HG03175 (cell line): ENCODE measurements at regions not wholly inside any gene's neighbourhood (a gene's known extent, or its start where the extent isn't known, plus 50 kb on each side); places are given as distances from the start of the nearest gene placed in this dataset.
"Not testable (repeated sequence)": the region's sequence is repeated elsewhere in the genome, so short reads cannot be mapped to it uniquely, and the experiment has no call there.

Source experiments
- ATAC-seq: cut with Tn5 transposase; IDR thresholded peaks from one replicate; pipeline ENCODE4 v1.9.1; 2021; ENCODE audit warnings: mild to moderate bottlenecking, moderate library complexity; ENCODE audit not compliant: unreplicated experiment

GRCh38 chr18:35826477-35826876 lies 146.0 kb upstream of the RMP24 start:
- no peak for ATAC-seq

DNA sequence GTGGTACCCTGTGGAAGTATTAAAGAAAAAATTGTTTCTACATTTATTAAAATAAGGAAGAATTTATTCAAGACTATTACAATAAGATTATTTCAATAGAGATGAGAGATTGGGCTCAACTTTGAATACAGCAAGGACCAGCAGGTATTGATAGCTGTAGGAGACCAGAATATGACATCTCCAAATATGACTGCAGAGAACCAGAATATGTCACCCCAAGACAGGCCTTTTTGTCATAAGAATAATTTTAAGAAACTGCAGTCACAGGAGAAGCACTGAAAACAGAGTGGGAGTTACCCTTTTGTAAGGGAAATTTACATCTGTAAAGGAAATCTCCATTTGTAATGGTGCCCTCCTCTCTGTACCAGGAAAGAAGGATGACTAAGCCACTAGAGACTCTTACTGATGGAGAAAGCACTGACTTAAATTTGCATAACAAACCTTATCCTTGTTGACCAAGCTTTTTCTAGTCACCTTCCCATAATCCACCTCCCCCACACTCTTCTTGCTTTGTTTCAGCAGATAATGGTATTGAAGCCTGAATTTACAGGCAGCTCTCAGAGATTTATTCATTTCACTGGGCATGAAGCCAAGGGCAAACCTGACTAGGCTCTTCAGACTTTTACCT lies 145.1 kb upstream of the RMP24 start:
- ATAC-seq = no peak

DNA sequence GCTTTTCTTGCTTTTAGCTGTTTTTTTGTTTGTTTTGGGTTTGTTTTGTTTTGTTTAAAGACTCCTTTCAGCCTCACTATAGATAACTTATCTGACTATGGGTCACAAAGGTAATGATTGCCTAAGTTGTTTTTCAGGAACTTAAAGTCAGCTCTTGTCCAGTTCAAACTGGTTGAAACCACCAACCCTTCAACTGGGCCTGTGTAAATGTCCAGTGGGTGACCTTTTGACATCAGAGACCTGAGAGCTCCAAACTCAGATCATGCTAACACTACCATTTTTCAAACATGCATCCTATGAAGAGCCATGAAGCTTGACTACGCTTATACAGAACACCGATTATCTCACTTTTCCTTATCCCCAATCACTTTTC lies 144.6 kb upstream of the RMP24 start:
- ATAC-seq = no peak

- no peak for ATAC-seq
Measured at GRCh38 chr18:35828591-35828990, 143.9 kb upstream of the RMP24 start.

- no peak for ATAC-seq
Measured at GRCh38 chr18:35835366-35835765, 137.1 kb upstream of the RMP24 start.

DNA sequence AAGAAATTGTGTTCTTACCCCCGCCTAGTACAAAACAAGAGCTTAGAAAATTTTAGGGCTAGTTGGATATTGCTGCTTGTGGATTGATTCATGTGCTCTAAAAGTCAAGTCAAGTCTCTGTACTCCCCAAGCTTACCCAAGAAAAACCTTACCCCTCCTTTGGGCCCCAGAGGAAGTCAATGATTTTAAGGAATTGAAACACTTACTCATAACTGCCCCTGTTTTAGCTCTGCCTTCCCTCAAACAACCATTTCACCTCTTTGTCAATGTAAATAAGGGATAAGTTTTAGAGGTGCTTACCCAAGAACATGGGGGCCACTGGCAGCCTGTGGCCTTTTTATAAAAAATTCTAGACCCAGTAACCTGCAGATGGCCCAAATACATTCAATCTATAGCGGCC lies 136.6 kb upstream of the RMP24 start:
- ATAC-seq = peak; percentile 90

DNA sequence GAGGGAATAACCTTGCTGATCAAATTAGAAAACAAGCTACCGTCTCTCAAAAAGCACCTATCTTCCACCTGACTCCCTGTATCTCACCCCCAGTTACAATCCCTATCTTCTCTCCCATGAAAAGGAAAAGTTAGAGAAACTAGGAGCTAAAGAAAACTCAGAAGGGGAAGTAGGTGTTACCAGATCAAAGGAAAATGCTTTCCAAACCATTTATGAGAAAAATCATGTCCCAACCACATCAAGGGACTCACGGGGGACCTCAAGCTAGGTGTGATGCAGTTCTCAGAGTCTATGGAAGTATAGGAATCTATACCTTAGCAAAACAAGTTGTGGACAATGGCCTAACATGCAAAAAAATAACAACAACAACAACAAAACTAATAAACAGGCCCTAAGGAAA lies 135.5 kb upstream of the RMP24 start:
- no peak for ATAC-seq

DNA sequence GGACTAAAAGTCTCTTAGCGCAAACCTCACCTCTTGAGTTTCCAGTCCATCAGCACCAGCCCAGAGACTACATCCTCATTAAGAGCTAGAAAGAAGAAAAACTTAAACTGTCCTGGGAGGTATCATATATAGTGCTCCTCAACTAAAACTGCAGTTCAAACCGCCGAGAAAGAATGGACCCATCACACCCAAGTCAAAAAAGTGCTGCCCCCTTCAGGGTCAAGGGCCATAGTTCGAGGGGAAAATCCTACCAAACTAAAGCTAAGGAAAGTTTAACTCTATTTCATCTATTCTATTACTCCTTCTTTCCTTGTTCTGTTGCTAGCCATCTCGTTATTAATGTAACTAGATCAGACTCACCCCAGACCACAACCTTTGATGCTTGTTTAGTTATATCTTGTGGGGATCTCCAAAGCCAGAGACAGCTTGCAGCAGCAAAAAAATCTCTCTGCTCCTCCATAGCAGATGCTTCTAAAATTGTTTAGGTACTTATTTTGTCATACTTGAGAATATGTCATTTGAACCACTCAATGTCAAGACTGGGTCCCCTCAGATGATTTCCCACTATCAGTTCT lies 134.5 kb upstream of the RMP24 start:
- no peak for ATAC-seq

GRCh38 chr18:35841283-35841682 lies 131.2 kb upstream of the RMP24 start:
- ATAC-seq = no peak

DNA sequence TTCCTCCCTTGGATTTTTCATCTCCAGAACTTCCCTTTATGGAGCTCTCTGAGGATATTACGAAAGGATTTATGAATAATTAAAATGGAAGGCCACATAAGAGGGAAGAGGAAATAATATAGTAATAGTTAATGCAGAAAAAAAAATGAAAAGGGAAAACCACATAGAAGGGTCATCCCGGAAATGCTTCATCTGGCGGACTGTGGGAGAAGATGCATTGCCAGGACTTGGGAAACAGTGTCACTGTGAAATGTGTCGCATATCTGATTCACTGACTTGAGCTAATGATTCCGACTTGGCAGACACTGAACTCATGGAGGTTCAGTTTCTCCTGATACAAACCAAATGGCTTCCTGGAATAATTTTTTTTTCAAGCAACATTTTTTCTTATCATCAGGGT lies 129.9 kb upstream of the RMP24 start:
- ATAC-seq = no peak

- ATAC-seq = not testable (repeated sequence)
Measured at GRCh38 chr18:35848321-35848720, 124.2 kb upstream of the RMP24 start.

- not testable (repeated sequence) for ATAC-seq
Measured at GRCh38 chr18:35849241-35849640, 123.2 kb upstream of the RMP24 start.

GRCh38 chr18:35851286-35851970 lies 121.1 kb upstream of the RMP24 start:
- no peak for ATAC-seq

DNA sequence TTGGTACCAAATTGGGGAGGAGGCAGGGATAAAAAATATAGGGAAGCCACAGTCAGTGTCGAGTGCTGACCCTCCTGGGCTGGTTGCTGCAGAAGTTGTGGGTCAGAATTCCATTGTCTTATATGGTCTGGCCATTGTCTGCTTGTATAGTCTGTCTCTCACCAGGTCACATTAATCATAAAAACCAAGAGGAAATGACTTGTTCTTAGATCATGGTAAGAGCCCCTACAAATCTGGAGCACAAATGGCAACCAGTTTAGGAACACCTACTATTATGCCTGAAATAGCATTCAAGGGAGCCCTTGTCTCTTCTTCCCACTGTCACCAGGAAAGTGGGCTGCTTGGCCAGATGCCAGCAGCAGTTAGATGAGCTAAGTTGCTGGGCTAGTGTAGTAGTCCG lies 119.7 kb upstream of the RMP24 start:
- ATAC-seq = no peak

- ATAC-seq = no peak
Measured at GRCh38 chr18:35854095-35854494, 118.4 kb upstream of the RMP24 start.

GRCh38 chr18:35856178-35856577 lies 116.3 kb upstream of the RMP24 start:
- no peak for ATAC-seq

DNA sequence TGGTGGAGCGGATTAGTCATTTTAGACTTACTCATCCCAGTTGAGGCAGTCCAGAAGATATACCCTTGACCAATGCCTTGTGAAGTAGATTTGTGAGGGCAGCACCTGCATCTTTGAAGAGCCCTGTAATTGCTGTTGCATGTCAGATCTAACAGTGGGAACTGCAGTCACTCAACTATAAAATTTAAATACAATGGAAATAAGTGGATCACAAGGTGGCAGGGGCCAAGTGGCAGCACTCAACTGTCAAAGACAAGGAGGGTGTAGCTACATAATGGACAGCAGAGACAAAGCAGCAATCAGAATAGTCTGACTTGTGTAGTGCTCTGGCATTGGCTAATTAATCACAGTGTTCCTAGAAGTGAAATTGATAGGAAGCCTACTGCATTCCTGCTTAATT lies 115.8 kb upstream of the RMP24 start:
- not testable (repeated sequence) for ATAC-seq

DNA sequence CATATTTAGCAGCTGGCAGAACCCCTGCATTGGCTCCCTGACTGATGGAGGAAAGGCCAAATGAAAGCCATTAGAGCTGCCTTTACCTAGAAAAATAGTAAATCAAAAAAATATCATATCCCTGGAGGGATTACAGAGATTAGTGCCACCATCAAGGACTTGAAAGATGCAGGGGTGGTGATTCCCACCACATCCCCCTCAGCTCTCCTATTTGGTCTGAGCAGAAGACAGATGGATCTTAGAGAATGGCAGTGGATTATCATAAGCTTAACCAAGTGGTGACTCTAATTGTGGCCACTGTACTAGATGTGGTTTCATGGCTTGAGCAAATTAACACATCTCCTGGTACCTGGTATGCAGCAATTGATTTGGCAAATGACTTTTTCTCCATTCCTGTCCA lies 114.9 kb upstream of the RMP24 start:
- ATAC-seq = not testable (repeated sequence)

DNA sequence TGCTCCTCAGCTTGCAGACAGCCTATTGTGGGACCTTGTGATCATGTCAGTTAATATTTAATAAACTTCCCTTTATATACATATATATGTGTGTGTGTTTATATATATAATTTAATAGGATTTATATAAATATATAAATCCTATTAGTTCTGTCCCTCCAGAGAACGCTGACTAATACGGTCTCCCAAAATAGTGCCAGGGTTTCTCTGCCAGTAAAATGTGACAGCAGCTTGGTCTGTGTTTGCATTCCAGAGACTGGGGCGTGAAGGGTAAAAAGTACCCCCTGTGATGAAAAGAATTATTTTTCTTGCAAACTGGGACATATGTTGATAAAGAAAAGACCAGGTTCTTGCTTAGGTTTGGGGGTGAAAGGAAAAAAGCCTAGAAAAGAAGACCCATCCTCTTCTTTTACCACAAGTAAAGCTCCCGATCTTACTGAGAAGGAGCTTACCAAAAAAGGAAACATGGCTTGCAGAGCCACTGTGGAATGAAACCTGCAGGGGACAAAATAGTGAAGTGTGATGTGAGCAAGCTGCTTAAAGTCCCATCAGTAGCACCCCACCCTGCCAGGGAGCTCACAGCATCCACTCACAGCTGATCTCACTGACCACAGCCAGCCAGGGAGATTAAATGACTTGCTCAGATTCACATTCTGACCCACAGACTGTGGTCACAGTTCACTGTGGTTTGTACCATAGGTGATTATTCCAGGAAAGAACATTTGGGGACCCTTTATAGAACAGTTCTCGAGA lies 110.9 kb upstream of the RMP24 start:
- no peak for ATAC-seq

DNA sequence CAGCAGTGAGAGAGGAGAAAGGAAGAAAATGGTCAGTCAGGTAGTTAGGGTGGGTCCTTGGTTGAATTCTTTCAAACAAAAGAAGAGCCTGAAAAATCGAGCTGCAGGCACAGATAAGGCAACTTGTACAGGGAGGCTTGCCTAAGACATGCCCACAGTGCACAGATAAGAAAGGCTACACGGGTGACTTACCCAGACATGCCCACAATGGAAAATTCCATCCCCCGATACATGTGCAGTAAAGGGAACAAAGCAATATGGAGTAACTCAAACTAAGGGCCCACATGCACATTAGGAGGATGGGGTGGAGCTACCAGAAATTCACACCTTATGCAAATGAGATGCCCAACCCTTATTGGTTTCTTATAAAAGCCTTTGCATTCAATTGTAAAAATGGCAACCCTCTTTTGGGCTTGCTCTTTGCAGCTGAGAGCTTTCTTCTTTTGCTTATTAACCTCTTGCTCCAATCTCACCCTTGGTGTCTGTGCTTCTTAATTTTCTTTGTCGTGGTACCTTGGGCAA lies 110.3 kb upstream of the RMP24 start:
- no peak for ATAC-seq

- ATAC-seq = no peak
Measured at GRCh38 chr18:35864916-35865315, 107.6 kb upstream of the RMP24 start.

DNA sequence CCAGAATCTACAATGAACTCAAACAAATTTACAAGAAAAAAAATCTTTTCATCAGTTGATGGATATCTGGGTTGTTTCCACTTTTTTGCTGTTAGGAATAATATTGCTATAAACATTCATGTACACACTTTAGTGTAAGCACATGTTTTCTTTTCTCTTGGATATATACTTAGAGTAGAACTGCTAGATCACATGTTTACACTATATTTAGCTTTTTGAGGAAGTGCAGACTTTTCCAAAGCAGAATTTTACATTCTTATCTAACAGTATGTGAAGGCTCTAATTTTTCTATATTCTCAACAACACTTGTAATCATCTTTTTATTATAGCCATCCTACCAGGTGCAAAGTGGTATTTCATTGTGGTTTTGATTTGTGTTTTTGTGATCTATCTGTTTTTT lies 103.6 kb upstream of the RMP24 start:
- no peak for ATAC-seq
